HEK293 (cell line): ENCODE measurements at regions not wholly inside any gene's neighbourhood (a gene's known extent, or its start where the extent isn't known, plus 50 kb on each side); places are given as distances from the start of the nearest gene placed in this dataset.

Source experiments
- AEBP2 ChIP-seq: fragments of 450-650 bp; formaldehyde crosslinking; IDR thresholded peaks from 2 replicates; pipeline ENCODE4 v1.5.1; 2016; ENCODE audit warnings: missing biosample characterization, missing genetic modification characterization, borderline replicate concordance
- CTCF ChIP-seq: fragments of 450-650 bp; formaldehyde crosslinking; IDR thresholded peaks from 2 replicates; pipeline ENCODE4 v1.5.1; 2016; ENCODE audit warnings: missing biosample characterization, missing genetic modification characterization
- MEIS1 ChIP-seq: sonication (generic); formaldehyde crosslinking; IDR thresholded peaks from 2 replicates; pipeline ENCODE4 v1.8.1; 2022; ENCODE audit warnings: missing genetic modification reagents, mild to moderate bottlenecking, borderline replicate concordance
- REST ChIP-seq: fragments of 450-650 bp; formaldehyde crosslinking; IDR thresholded peaks from 2 replicates; pipeline ENCODE4 v1.5.1; 2016; ENCODE audit warnings: missing biosample characterization, missing genetic modification characterization
- YY1 ChIP-seq: fragments of 450-650 bp; formaldehyde crosslinking; IDR thresholded peaks from 2 replicates; pipeline ENCODE4 v1.5.1; 2018; ENCODE audit warnings: missing biosample characterization, missing genetic modification characterization
- ZBTB10 ChIP-seq: fragments of 450-650 bp; formaldehyde crosslinking; IDR thresholded peaks from 2 replicates; pipeline ENCODE4 v1.5.1; 2016; ENCODE audit warnings: missing biosample characterization, missing genetic modification characterization
- ZBTB11 ChIP-seq: fragments of 450-650 bp; formaldehyde crosslinking; conservative IDR thresholded peaks from 2 replicates; pipeline ENCODE4 v1.5.1; 2016; ENCODE audit warnings: low read depth, missing biosample characterization, missing genetic modification characterization
- ZBTB8A ChIP-seq: fragments of 450-650 bp; formaldehyde crosslinking; IDR thresholded peaks from 2 replicates; pipeline ENCODE4 v1.5.1; 2016; ENCODE audit warnings: missing biosample characterization, missing genetic modification characterization
- ZNF280D ChIP-seq: fragments of 450-650 bp; formaldehyde crosslinking; IDR thresholded peaks from 2 replicates; pipeline ENCODE4 v1.5.1; 2016; ENCODE audit warnings: missing biosample characterization, missing genetic modification characterization
- ZNF302 ChIP-seq: fragments of 450-650 bp; formaldehyde crosslinking; IDR thresholded peaks from 2 replicates; pipeline ENCODE4 v1.5.1; 2016; ENCODE audit warnings: missing biosample characterization, missing genetic modification characterization, low read depth
- ZNF510 ChIP-seq: fragments of 450-650 bp; formaldehyde crosslinking; IDR thresholded peaks from 2 replicates; pipeline ENCODE4 v1.5.1; 2018; ENCODE audit warnings: mild to moderate bottlenecking, missing genetic modification characterization, missing biosample characterization; ENCODE audit not compliant: insufficient replicate concordance
- ZNF549 ChIP-seq: fragments of 450-650 bp; IDR thresholded peaks from 2 replicates; pipeline ENCODE4 v1.5.1; 2018; ENCODE audit warnings: missing biosample characterization, missing genetic modification characterization, mild to moderate bottlenecking, inconsistent platforms, moderate library complexity
- ZNF660 ChIP-seq: fragments of 450-650 bp; IDR thresholded peaks from 2 replicates; pipeline ENCODE4 v1.5.1; 2018; ENCODE audit warnings: missing biosample characterization, mild to moderate bottlenecking, missing genetic modification characterization
- ZNF670 ChIP-seq: fragments of 450-650 bp; formaldehyde crosslinking; IDR thresholded peaks from 2 replicates; pipeline ENCODE4 v1.5.1; 2016; ENCODE audit warnings: missing biosample characterization, missing genetic modification characterization, low read depth

GRCh38 chr10:21039721-21040120, 142.6 kb upstream of the NEBL start:
- no peak for TF ChIP-seq CTCF (tag by site-specific recombination)
- TF ChIP-seq ZNF510 (tag by site-specific recombination), result no peak
- TF ChIP-seq ZBTB8A (tag by site-specific recombination), result no peak
- TF ChIP-seq AEBP2, result no peak
- no peak for TF ChIP-seq ZBTB11 (tag by site-specific recombination)
- TF ChIP-seq ZNF549 (tag by site-specific recombination), result no peak
- TF ChIP-seq ZNF302 (tag by site-specific recombination), result no peak
- TF ChIP-seq ZNF660 (tag by site-specific recombination), result no peak
- no peak for TF ChIP-seq ZNF670
- no peak for TF ChIP-seq MEIS1 (CRISPR knock-in tag)
- TF ChIP-seq REST (tag by site-specific recombination), result no peak
- no peak for TF ChIP-seq YY1 (tag by site-specific recombination)
- no peak for TF ChIP-seq ZNF280D (tag by site-specific recombination)
- no peak for TF ChIP-seq ZBTB10 (tag by site-specific recombination)
